Urinary bladder (tissue), 3 donors: ENCODE measurements at regions not wholly inside any gene's neighbourhood (a gene's known extent, or its start where the extent isn't known, plus 50 kb on each side); places are given as distances from the start of the nearest gene placed in this dataset.
"Not testable (repeated sequence)": the region's sequence is repeated elsewhere in the genome, so short reads cannot be mapped to it uniquely, and the experiment has no call there.

Experiments
- DNase-seq: peaks from one replicate; pipeline ENCODE4 v3.0.0-alpha.2; 2015; ENCODE audit errors: extremely low spot score
- H3K27ac ChIP-seq: one replicate; pipeline ENCODE4 v1.5.1; 2013; ENCODE audit warnings: low read depth, mild to moderate bottlenecking, moderate library complexity
- H3K36me3 ChIP-seq: one replicate; pipeline ENCODE4 v1.6.1; 2013; ENCODE audit warnings: mild to moderate bottlenecking, moderate library complexity; ENCODE audit not compliant: insufficient read depth
- H3K4me1 ChIP-seq: one replicate; pipeline ENCODE4 v1.6.1; 2013; ENCODE audit warnings: mild to moderate bottlenecking, moderate library complexity; ENCODE audit not compliant: insufficient read depth
- H3K4me3 ChIP-seq: one replicate; pipeline ENCODE4 v1.5.1; 2013; ENCODE audit warnings: low read depth, low read length
- WGBS: extraction: QIAGEN DNeasy Blood & Tissue Kit; methylation state at CpG from one replicate; pipeline ENCODE4 v1.1.7; 2013; 5-methylcytosine and 5-hydroxymethylcytosine counted together
- donor health status: healthy with polysubstance abuse.
- donor health status: healthy.

DNA sequence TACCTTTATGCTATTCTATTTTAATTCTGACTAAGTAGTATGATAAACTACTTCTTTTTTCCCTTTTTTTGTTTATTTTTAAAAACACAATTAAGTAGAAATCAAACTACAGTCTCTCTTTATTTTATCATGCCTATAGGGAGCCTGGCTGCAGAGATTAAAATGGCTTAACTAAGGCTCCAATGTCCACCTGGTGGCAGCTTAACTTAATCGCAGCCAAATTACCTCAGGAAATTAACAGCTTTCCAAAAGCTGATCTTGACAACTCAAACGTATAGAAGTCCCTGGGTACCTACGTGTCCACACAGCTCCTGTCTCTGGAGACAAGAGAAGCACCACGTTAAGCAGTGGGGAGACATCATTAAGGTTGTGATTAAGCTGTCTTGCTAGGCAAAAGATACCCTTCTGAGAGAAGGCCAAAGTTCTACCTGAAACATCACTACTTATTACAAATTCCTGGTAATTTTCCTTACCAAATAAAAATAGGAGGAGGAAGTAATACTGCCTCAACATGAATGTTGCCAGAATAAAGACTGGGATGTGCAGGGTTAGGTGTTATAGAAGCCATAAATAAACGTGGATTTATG is 63.2 kb upstream of the SNX19 start:
- Histone ChIP-seq H3K4me1 (no peaks in the 10 kb centered on the region), H3K36me3 (no peaks in the 10 kb centered on the region), H3K27ac (no peak overlapping the region), H3K4me3 (no peak overlapping the region)
- no peak for DNase-seq
- 6% methylated on average over 5 of the region's 5 CpGs for WGBS

DNA sequence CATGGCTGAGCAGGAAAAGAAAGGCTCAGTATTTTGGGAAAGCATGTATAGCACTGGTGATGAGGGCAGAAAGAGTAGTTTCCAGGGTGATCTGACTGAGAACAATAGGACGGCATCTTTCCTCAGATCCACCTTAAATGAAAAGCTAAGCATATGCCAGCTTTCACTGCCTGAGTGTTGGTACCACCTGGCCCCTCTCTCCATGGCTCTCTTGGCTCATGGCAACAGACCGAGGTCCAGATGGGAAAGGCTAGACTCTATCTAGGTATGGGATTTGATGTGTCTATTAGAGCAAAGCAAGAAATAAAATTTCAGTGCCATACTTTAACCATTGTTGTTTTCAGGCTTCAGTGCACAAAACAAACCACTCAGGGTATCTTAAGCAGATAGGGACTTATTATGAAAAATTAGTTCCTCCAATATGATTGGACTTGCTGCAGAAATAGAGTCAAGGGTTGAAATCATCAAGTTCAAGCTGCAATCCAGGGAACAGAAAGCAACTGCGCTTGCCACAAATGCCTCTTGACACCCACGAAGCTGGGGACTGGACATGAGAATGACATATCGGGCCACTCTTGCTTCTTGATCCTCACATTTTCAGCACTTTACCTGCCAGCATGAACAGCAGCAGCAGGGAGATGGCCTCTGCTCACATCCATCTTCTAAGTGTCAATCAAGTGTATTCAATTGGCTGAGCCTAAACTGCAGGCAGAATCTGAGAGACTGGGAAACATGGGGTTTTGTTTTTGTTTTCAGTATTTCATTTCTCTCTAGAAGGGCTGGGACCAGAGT is 64.0 kb upstream of the SNX19 start:
- 82% methylated on average over 5 of the region's 5 CpGs for WGBS
- no peaks in the 10 kb centered on the region for H3K36me3 ChIP-seq
- H3K27ac ChIP-seq = no peak overlapping the region
- no peak overlapping the region for H3K4me3 ChIP-seq
- DNase-seq = no peak
- H3K4me1 ChIP-seq = no peaks in the 10 kb centered on the region

DNA sequence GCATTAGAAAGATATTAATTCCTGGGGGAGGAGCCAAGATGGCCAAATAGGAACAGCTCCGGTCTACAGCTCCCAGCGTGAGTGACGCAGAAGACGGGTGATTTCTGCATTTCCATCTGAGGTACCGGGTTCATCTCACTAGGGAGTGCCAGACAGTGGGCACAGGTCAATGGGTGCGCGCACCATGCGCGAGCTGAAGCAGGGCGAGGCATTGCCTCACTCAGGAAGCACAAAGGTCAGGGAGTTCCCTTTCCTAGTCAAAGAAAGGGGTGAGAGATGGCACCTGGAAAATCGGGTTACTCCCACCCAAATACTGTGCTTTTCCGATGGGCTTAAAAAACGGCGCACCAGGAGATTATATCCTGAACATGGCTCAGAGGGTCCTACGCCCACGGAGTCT is 68.0 kb upstream of the SNX19 start:
- H3K4me3 ChIP-seq, H3K36me3 ChIP-seq, DNase-seq, H3K27ac ChIP-seq, H3K4me1 ChIP-seq: not testable (repeated sequence)
- 95% methylated on average over 16 of the region's 16 CpGs for WGBS

DNA sequence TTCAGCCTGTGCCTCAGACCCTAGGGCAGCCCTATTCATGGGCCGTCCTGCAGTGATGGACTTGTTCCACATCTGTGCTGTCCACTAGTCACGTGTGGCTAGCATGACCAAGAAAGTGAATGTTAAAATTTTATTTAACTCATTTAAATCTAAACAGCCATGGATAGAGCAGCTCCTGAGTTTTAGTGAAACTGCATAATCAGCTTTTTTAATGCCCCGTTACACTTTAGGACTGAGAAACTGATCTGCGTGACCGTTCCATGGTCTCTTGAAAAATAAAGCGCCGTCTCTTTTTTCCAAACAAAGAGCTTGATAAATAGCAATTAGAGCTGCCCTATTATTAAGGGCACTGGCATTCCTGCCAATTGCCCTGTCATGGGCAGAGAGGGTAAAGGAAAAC is 76.5 kb upstream of the SNX19 start:
- WGBS = 88% methylated on average over 7 of the region's 7 CpGs
- Histone ChIP-seq H3K4me1 (no peaks in the 10 kb centered on the region), H3K4me3 (no peak overlapping the region), H3K27ac (no peak overlapping the region), H3K36me3 (no peaks in the 10 kb centered on the region)
- DNase-seq = no peak

DNA sequence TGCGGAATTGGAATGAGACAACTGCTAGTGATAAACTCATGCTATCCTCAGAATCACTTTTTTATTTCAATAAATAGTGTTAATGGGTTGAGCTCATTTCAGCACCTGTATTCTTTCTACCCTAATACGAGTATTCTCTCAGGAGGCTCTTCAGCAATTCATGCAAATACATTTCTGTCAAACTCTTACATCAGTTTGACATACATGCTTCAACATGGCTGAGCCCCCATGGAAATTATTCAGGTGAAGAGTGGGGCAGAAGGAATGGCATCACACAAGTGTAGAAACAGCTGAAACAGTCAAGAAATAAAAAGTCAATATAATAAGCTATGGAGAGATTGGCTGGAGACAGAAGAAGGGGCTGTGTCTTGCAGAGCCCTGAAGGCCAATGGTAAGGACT is 77.8 kb upstream of the SNX19 start:
- no peaks in the 10 kb centered on the region for H3K4me1 ChIP-seq
- WGBS = 78% methylated on average over 2 of the region's 2 CpGs
- H3K4me3 ChIP-seq = no peak overlapping the region
- H3K36me3 ChIP-seq = no peaks in the 10 kb centered on the region
- H3K27ac ChIP-seq = no peak overlapping the region
- no peak for DNase-seq

DNA sequence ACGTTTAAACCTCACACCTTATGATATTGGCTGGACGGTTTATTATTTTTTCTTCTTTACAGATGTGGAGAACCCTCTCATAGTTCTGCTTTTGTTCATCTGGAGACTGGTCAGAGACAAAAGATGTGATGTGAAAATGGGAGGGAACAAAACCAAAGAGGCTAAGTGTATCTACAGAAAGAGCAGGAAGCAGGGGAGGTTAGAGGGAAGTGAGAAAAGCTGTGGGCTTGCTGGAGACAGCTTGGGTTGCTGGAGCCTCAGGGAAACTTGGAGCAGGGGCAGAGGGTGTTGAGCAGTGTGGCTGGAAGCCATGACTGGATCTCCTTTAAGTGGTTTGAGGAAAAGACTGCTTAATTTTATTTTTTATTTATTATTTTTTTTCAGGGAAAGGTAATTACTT is 79.0 kb upstream of the SNX19 start:
- no peak overlapping the region for H3K27ac ChIP-seq
- H3K4me1 ChIP-seq = peaks cover 1% of the 10 kb centered on the region
- 65% methylated on average over 2 of the region's 2 CpGs for WGBS
- no peak for DNase-seq
- no peaks in the 10 kb centered on the region for H3K36me3 ChIP-seq
- no peak overlapping the region for H3K4me3 ChIP-seq

DNA sequence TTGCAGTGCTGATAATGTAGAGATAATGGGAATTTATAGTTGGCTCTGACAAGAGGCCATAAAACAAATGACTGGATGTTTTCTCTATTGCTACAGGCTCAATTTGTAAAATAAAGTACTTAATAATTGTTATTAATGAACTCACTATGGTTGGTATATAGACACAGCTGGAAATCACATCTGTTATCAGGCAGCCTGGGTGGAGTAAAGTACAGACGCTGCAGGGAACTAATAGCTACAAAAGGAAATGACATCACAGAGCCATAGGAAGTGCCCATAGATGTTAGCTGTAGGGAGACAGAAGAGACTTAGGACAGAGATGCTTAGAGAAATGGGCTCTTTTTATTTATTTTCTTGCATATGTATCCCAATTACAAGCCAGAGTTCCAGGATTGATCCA is 81.0 kb upstream of the SNX19 start:
- DNase-seq = no peak
- Histone ChIP-seq H3K27ac (no peak overlapping the region), H3K36me3 (no peaks in the 10 kb centered on the region), H3K4me3 (no peak overlapping the region), H3K4me1 (peaks cover 1% of the 10 kb centered on the region)
- 15% methylated on average over 1 of the region's 1 CpG for WGBS

DNA sequence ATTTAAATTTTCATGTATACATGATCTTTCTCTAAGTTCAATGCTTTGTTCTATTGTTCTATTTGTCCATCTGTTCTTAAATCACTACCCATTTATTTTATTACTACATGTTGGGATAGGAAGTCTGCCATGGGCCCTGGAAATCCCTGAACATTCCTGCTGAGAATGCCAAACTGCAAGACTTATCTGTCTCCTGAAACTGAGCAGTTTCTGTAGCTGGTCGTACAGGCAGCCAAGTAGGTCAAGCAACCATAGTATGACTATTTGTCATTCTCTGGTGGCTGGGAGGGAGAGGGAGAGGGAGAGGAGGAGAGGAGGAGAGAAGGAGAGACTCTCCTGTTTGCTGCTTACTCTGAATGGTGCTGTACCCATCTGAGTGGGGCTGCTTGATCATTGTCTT is 82.8 kb upstream of the SNX19 start:
- DNase-seq = no peak
- peaks cover 1% of the 10 kb centered on the region for H3K4me1 ChIP-seq
- H3K4me3 ChIP-seq = no peak overlapping the region
- 15% methylated on average over 1 of the region's 1 CpG for WGBS
- no peak overlapping the region for H3K27ac ChIP-seq
- H3K36me3 ChIP-seq = no peaks in the 10 kb centered on the region

DNA sequence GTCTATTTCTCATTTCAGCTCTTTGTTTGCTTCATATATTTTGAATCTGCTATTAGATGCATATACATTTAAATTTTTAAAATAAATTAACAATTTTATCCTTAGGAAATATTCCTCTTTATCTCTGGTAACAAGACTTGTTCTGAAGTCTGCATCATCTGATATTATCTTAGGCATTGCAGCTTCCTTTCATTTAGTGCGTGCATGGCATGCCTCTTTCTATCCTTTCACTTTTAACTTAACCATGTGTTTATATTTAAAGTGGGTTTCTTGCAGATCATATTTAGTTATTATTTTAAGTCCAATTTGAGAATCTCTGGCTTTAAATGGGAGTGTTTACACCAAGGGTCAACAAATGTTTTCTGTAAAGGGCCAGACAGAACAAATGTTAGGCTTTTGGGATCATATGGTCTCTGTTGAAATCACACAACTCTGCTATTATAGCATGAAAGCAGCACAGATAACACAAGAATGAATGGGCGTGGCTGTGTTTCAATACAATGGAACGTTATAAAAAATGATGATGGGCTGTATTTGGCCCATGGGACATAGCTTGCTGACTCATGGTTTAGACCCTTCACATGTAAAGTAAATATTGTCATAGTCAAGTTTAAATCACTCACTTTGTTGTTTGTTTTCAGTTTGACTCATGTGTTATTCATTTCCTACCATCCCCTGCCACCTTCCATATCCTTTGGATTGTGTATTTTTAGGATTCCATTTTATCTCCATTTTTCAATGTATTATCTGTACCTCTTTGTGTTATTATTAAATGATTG is 83.9 kb upstream of the SNX19 start:
- no peaks in the 10 kb centered on the region for H3K36me3 ChIP-seq
- no peak overlapping the region for H3K27ac ChIP-seq
- H3K4me3 ChIP-seq = no peak overlapping the region
- peaks cover 1% of the 10 kb centered on the region for H3K4me1 ChIP-seq
- WGBS = 26% methylated on average over 3 of the region's 3 CpGs
- no peak for DNase-seq

DNA sequence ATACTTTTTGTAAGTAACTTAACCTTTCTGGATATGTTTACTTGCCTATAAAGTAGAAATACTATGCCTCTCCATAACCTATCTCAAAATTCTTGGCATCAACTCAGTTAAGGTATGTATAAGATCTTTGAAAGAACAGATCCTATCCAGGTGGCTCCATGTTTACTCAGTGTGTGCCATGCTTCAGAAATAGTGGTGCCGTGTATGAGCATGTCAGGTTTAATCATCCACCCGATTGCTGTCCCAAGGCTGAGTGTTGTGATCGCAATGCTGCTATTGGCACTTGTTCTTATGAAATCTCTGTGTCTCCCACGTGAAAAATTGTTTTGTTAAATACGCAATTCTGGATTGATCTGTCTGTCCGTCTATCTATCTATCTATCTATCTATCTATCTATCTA is 85.9 kb upstream of the SNX19 start:
- Histone ChIP-seq H3K4me1 (peaks cover 1% of the 10 kb centered on the region), H3K27ac (no peak overlapping the region), H3K36me3 (no peaks in the 10 kb centered on the region), H3K4me3 (no peak overlapping the region)
- 73% methylated on average over 6 of the region's 6 CpGs for WGBS
- DNase-seq = no peak

DNA sequence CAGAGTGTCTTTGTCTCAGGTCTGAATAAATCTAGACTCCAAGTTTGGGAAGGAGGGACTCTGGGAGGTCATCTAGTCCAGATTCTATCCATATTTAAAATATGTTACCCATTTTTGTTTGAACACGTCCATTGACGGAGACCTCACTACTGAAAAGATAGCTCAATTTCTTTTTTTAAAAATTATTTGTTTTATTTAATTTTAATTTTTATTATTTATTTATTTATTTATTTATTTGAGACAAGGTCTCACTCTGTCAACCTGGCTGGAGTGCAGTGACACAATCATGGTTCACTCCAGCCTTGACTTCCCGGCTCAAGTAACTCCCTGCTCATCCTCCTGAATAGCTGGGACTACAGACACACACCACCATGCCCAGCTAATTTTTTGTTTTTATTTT is 89.5 kb upstream of the SNX19 start:
- H3K36me3 ChIP-seq = no peaks in the 10 kb centered on the region
- 96% methylated on average over 3 of the region's 3 CpGs for WGBS

DNA sequence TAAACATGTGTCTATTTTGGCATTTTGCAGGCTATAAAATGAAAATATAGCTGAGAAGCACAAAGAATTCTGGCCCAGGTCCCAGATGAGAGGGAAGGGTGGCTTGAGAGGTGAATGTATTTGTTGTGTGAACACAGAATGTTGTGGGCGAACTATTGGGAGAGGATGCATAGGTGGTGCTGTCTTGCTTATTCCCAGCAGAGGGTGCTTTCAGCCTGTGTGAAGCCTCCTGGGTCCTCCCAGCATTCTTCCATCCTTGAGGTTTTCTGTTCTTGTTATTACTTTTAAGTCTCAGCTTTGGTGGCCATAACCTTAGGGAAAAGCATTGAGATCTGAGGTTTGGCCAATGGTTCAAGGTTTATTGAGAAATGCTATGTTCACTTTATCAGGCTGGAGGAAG is 108.7 kb upstream of the SNX19 start:
- Histone ChIP-seq H3K4me3 (no peak overlapping the region), H3K4me1 (no peaks in the 10 kb centered on the region), H3K27ac (no peak overlapping the region), H3K36me3 (no peaks in the 10 kb centered on the region)
- WGBS = 58% methylated on average over 1 of the region's 1 CpG
- DNase-seq = no peak

More for the DNA sequence above, 89.5 kb upstream of the SNX19 start:
- Histone ChIP-seq H3K4me1 (no peaks in the 10 kb centered on the region), H3K27ac (no peak overlapping the region), H3K4me3 (no peak overlapping the region)
- no peak for DNase-seq

DNA sequence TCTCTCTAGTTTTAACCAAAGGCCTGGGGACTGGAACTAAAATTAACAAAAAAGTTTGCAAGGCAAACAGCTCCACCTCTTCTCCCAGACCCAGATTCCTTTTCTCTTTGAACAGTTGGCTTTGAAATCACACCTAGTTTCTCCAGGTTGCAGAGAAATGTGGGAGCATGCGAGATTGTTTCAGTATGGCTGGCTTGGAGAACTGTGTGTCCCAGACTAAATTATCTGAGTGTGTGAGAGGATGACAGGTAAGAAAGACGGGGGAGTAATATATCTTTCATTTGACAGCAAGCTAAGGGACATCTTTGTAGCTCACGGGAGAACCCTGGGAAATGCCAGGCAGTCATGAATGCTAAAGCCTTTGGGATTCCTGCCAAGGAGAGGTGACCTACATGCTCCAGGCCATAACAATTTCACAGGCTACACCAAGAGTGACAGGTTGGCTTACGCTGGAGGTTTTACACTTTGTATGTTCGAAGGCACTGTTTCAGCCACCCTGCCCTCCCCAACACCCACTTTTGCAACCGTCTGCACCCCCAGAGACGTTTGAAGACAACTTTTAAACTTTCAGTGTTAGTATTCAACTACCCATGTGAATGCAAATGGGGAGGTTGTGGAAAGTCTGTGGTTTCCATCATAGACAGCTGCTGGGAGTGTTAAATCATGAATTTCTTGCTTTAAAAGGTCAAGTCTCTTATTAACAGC is 109.3 kb upstream of the SNX19 start:
- no peak for DNase-seq
- Histone ChIP-seq H3K4me1 (no peaks in the 10 kb centered on the region), H3K36me3 (no peaks in the 10 kb centered on the region), H3K4me3 (no peak overlapping the region), H3K27ac (no peak overlapping the region)
- WGBS = 45% methylated on average over 7 of the region's 7 CpGs
